ENCODE measurements at regions not wholly inside any gene's neighbourhood (a gene's known extent, or its start where the extent isn't known, plus 50 kb on each side); places are given as distances from the start of the nearest gene placed in this dataset.

GRCh38 chr2:57563015-57563414 lies 483.6 kb upstream of the VRK2 start:
- TF ChIP-seq CTCF (IDR thresholded peaks at IDR 0.05; ENCODE audit: control insufficient read depth, extremely low read depth, insufficient read depth): no peak
- no peak overlapping the region for H3K4me3 ChIP-seq (ENCODE audit: low read depth, low read length)
- no peak for DNase-seq (ENCODE audit: low read depth)

GRCh38 chr2:57567245-57567644 lies 479.4 kb upstream of the VRK2 start:
- no peak overlapping the region for H3K4me3 ChIP-seq (ENCODE audit: low read depth, low read length)
- TF ChIP-seq CTCF (IDR thresholded peaks at IDR 0.05; ENCODE audit: control insufficient read depth, extremely low read depth, insufficient read depth): no peak
- DNase-seq (ENCODE audit: low read depth): no peak

- H3K4me3 ChIP-seq (ENCODE audit: low read depth, low read length): no peak overlapping the region
- no peak for DNase-seq (ENCODE audit: low read depth)
- no peak for TF ChIP-seq CTCF (IDR thresholded peaks at IDR 0.05; ENCODE audit: control insufficient read depth, extremely low read depth, insufficient read depth)
Measured at GRCh38 chr2:57569396-57569795, 477.2 kb upstream of the VRK2 start.

- no peak for DNase-seq (ENCODE audit: low read depth)
- H3K4me3 ChIP-seq (ENCODE audit: low read depth, low read length): no peak overlapping the region
- TF ChIP-seq CTCF (IDR thresholded peaks at IDR 0.05; ENCODE audit: control insufficient read depth, extremely low read depth, insufficient read depth): no peak
Measured at GRCh38 chr2:57570961-57571360, 475.6 kb upstream of the VRK2 start.

GRCh38 chr2:57575700-57576268 lies 470.8 kb upstream of the VRK2 start:
- no peak for TF ChIP-seq CTCF (IDR thresholded peaks at IDR 0.05; ENCODE audit: control insufficient read depth, extremely low read depth, insufficient read depth)
- H3K4me3 ChIP-seq (ENCODE audit: low read depth, low read length): no peak overlapping the region
- no peak for DNase-seq (ENCODE audit: low read depth)

- TF ChIP-seq CTCF (IDR thresholded peaks at IDR 0.05; ENCODE audit: control insufficient read depth, extremely low read depth, insufficient read depth): no peak
- no peak for DNase-seq (ENCODE audit: low read depth)
- H3K4me3 ChIP-seq (ENCODE audit: low read depth, low read length): no peak overlapping the region
Measured at GRCh38 chr2:57576983-57577382, 469.6 kb upstream of the VRK2 start.

- DNase-seq (ENCODE audit: low read depth): no peak
- no peak for TF ChIP-seq CTCF (IDR thresholded peaks at IDR 0.05; ENCODE audit: control insufficient read depth, extremely low read depth, insufficient read depth)
- no peak overlapping the region for H3K4me3 ChIP-seq (ENCODE audit: low read depth, low read length)
Measured at GRCh38 chr2:57597940-57598339, 448.7 kb upstream of the VRK2 start.
